HepG2 (cell line): ENCODE measurements at regions not wholly inside any gene's neighbourhood (a gene's known extent, or its start where the extent isn't known, plus 50 kb on each side); places are given as distances from the start of the nearest gene placed in this dataset.

Experiments
- ARID3A ChIP-seq: IDR thresholded peaks from 2 replicates; pipeline ENCODE4 v1.6.1; 2012; ENCODE audit warnings: low read depth, low read length, improper control_type of control experiment
- IKZF1 ChIP-seq: fragments of 450-650 bp; IDR thresholded peaks from 2 replicates; pipeline ENCODE4 v1.7.1; 2016
- LCORL ChIP-seq, 2 experiments: fragments of 450-650 bp in 1 of 2; sonication (generic) in 1 of 2; formaldehyde crosslinking in 1 of 2; IDR thresholded peaks; 2 replicates each; pipeline versions ENCODE4 v1.5.0 to v1.6.1; 2017 to 2020; ENCODE audit warnings: antibody characterized with exemption in 1 of 2, missing genetic modification reagents in 1 of 2
- MED1 ChIP-seq: sonication (generic); formaldehyde crosslinking; IDR thresholded peaks from 2 replicates; pipeline ENCODE4 v1.4.0; 2020; ENCODE audit warnings: missing genetic modification reagents
- NFYB ChIP-seq: sonication (generic); formaldehyde crosslinking; IDR thresholded peaks from 2 replicates; pipeline ENCODE4 v1.4.0; 2020; ENCODE audit warnings: missing genetic modification reagents
- SALL1 ChIP-seq: sonication (generic); formaldehyde crosslinking; IDR thresholded peaks from 2 replicates; pipeline ENCODE4 v1.8.0; 2022; ENCODE audit warnings: mild to moderate bottlenecking, missing genetic modification reagents
- TIGD3 ChIP-seq: sonication (generic); formaldehyde crosslinking; IDR thresholded peaks from 2 replicates; pipeline ENCODE4 v1.5.1; 2020; ENCODE audit warnings: mild to moderate bottlenecking, missing genetic modification reagents, borderline replicate concordance
- TRIM22 ChIP-seq: fragments of 450-650 bp; IDR thresholded peaks from 2 replicates; pipeline ENCODE4 v1.6.1; 2017
- ZBTB25 ChIP-seq: IDR thresholded peaks from 2 replicates; pipeline ENCODE4 v1.6.1; 2018; ENCODE audit warnings: missing genetic modification reagents
- ZNF335 ChIP-seq: sonication (generic); formaldehyde crosslinking; IDR thresholded peaks from 2 replicates; pipeline ENCODE4 v1.4.0; 2020; ENCODE audit warnings: missing genetic modification reagents
- ZNF567 ChIP-seq: sonication (generic); formaldehyde crosslinking; IDR thresholded peaks from 2 replicates; pipeline ENCODE4 v1.8.1; 2023; ENCODE audit warnings: mild to moderate bottlenecking, missing genetic modification reagents, borderline replicate concordance
- ZNF75D ChIP-seq: sonication (generic); formaldehyde crosslinking; IDR thresholded peaks from 2 replicates; pipeline ENCODE4 v1.8.1; 2023; ENCODE audit warnings: missing genetic modification reagents, mild to moderate bottlenecking, borderline replicate concordance
- ZNF780A ChIP-seq: sonication (generic); formaldehyde crosslinking; IDR thresholded peaks from 2 replicates; pipeline ENCODE4 v1.8.0; 2022; ENCODE audit warnings: mild to moderate bottlenecking, missing genetic modification reagents, moderate library complexity
- ZNF781 ChIP-seq: sonication (generic); formaldehyde crosslinking; IDR thresholded peaks from 2 replicates; pipeline ENCODE4 v1.5.1; 2020; ENCODE audit warnings: borderline replicate concordance, mild to moderate bottlenecking, missing genetic modification reagents; ENCODE audit errors: not compliant biosample characterization
- ZNF788 ChIP-seq: sonication (generic); formaldehyde crosslinking; IDR thresholded peaks from 2 replicates; pipeline ENCODE4 v1.5.0; 2020; ENCODE audit warnings: mild to moderate bottlenecking, missing genetic modification reagents, borderline replicate concordance
- TF ChIP-seq, protein P1 (sequence below): sonication (generic); formaldehyde crosslinking; IDR thresholded peaks from 2 replicates; pipeline ENCODE4 v1.4.0; 2020; ENCODE audit warnings: low read depth, mild to moderate bottlenecking, missing genetic modification reagents
- TF ChIP-seq, protein P2 (sequence below): sonication (generic); formaldehyde crosslinking; IDR thresholded peaks from 2 replicates; pipeline ENCODE4 v1.9.0; 2022; ENCODE audit warnings: missing genetic modification reagents, mild to moderate bottlenecking, borderline replicate concordance
- TF ChIP-seq, protein P3 (sequence below): IDR thresholded peaks from 2 replicates; pipeline ENCODE4 v1.6.1; 2016

GRCh38 chr17:81345228-81346089, 49.8 kb upstream of the BAHCC1 start (continued):
- no peak for TF ChIP-seq ARID3A
- TF ChIP-seq, protein P1, sequence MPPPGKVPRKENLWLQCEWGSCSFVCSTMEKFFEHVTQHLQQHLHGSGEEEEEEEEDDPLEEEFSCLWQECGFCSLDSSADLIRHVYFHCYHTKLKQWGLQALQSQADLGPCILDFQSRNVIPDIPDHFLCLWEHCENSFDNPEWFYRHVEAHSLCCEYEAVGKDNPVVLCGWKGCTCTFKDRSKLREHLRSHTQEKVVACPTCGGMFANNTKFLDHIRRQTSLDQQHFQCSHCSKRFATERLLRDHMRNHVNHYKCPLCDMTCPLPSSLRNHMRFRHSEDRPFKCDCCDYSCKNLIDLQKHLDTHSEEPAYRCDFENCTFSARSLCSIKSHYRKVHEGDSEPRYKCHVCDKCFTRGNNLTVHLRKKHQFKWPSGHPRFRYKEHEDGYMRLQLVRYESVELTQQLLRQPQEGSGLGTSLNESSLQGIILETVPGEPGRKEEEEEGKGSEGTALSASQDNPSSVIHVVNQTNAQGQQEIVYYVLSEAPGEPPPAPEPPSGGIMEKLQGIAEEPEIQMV (CRISPR knock-in tag), result 0 out of 2 replicates have a peak, but pooled peaks have one; percentile 32
- no peak for TF ChIP-seq ZNF75D (CRISPR knock-in tag)
- TF ChIP-seq, protein P2, sequence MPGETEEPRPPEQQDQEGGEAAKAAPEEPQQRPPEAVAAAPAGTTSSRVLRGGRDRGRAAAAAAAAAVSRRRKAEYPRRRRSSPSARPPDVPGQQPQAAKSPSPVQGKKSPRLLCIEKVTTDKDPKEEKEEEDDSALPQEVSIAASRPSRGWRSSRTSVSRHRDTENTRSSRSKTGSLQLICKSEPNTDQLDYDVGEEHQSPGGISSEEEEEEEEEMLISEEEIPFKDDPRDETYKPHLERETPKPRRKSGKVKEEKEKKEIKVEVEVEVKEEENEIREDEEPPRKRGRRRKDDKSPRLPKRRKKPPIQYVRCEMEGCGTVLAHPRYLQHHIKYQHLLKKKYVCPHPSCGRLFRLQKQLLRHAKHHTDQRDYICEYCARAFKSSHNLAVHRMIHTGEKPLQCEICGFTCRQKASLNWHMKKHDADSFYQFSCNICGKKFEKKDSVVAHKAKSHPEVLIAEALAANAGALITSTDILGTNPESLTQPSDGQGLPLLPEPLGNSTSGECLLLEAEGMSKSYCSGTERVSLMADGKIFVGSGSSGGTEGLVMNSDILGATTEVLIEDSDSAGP, result 0 out of 2 replicates have a peak, but pooled peaks have one; percentile 23
- peak; percentile 94 for TF ChIP-seq ZNF335 (CRISPR knock-in tag)
- TF ChIP-seq ZNF567 (CRISPR knock-in tag), result 0 out of 2 replicates have a peak, but pooled peaks have one; percentile 10
- no peak for TF ChIP-seq TRIM22
- 0 out of 2 replicates have a peak, but pooled peaks have one; percentile 63 for TF ChIP-seq ZBTB25 (CRISPR knock-in tag)
- TF ChIP-seq SALL1 (CRISPR knock-in tag), result peak; percentile 50; the same call in 1 of the 2 replicates
- TF ChIP-seq, protein P3, sequence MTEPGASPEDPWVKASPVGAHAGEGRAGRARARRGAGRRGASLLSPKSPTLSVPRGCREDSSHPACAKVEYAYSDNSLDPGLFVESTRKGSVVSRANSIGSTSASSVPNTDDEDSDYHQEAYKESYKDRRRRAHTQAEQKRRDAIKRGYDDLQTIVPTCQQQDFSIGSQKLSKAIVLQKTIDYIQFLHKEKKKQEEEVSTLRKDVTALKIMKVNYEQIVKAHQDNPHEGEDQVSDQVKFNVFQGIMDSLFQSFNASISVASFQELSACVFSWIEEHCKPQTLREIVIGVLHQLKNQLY (CRISPR knock-in tag), result no peak
- TF ChIP-seq ZNF780A (CRISPR knock-in tag), result no peak
- no peak for TF ChIP-seq ZNF781 (CRISPR knock-in tag)
- TF ChIP-seq LCORL (IDR thresholded peaks at IDR 0.05), result no peak
- peak; percentile 56; the same call in 1 of the 2 replicates for TF ChIP-seq LCORL (CRISPR knock-in tag; IDR thresholded peaks at IDR 0.05)
- TF ChIP-seq MED1 (CRISPR knock-in tag), result peak; percentile 38; the same call in 1 of the 2 replicates
- no peak for TF ChIP-seq TIGD3 (CRISPR knock-in tag)
- TF ChIP-seq ZNF788 (CRISPR knock-in tag), result peak; percentile 38; the same call in 1 of the 2 replicates
- no peak for TF ChIP-seq NFYB
- no peak for TF ChIP-seq IKZF1
